Stimulated activated CD4-positive, alpha-beta T cell treated with anti-CD3 and anti-CD28 coated beads, Interleukin-15, amount 100 ng/mL, for 24 hours (primary cell): ENCODE measurements at regions not wholly inside any gene's neighbourhood (a gene's known extent, or its start where the extent isn't known, plus 50 kb on each side); places are given as distances from the start of the nearest gene placed in this dataset.
"Not testable (repeated sequence)": the region's sequence is repeated elsewhere in the genome, so short reads cannot be mapped to it uniquely, and the experiment has no call there.

Experiments
- DNase-seq: peaks from one replicate; pipeline ENCODE4 v3.0.0-alpha.2; 2020

GRCh38 chr18:27361477-27361876 lies 176.4 kb upstream of the CHST9 start:
- no peak for DNase-seq

GRCh38 chr18:27355308-27355707 lies 170.2 kb upstream of the CHST9 start:
- DNase-seq = no peak

- no peak for DNase-seq
Observed at GRCh38 chr18:27353273-27353672, 168.2 kb upstream of the CHST9 start.

DNA sequence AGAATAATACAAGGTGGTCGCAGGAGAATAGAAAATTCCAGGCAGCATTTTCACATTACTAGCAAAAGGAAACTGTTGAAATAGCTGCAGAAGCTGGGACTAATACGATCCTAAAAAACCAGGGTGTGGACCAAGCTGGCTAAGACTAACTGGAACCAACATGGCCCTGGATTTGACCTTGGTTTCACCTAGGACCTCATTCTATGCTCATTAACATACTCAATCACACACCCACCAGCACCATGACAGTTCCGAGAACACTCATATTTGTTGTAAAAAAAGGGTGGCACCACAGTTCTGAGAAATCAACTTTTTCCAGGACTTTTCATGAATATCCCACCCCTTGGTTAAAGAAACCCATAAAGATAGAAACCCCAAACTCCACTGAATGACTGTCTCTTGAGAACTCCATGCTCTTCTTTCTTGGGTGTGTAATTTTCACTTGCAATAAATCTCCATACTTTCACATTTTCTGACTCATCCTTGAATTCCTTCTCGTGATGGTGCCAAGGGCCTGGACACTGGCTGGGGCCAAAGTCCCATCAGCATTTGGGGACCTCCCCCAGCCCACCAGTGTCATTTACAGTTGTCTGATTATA lies 164.3 kb upstream of the CHST9 start:
- DNase-seq = no peak

GRCh38 chr18:27331606-27332005 lies 146.5 kb upstream of the CHST9 start:
- DNase-seq = no peak

DNA sequence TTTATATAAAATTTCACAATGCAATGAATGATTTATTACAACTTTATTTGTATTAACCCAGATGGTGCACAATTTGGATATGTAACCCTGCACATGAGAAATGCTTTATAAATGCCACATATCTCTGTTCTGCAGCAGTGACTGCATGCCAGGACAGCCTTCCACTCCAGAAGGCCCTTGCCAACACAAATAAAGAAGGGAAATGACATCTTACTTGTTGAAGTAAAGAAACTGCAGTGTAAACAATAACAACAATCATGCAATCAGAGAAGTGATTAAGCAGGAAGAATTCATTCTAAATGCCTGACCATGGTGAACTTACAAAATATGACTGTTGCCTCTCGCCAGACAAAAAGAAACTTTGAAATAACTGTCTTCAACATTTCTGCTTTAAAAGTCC lies 129.9 kb upstream of the CHST9 start:
- no peak for DNase-seq

- DNase-seq = no peak
Observed at GRCh38 chr18:27313678-27314077, 128.6 kb upstream of the CHST9 start.

DNA sequence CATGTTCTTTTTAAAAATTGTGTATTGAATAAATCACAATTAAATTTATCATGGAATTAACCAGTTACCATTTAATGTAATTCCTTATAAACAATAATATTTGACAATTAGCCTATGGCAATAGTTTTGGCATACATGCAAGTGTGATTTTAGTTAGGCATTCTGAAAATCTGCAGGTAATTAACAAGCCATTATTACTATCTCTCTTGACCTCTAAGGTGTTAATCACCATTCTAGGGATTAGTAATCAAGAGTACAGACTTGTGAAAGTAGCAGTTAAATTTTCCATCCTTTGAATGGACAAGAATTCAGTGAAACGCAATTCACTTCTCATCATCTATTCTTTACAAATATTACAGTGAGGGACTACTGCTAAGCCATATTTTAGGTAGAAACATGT lies 127.7 kb upstream of the CHST9 start:
- no peak for DNase-seq

- no peak for DNase-seq
Observed at GRCh38 chr18:27312153-27312552, 127.0 kb upstream of the CHST9 start.

DNA sequence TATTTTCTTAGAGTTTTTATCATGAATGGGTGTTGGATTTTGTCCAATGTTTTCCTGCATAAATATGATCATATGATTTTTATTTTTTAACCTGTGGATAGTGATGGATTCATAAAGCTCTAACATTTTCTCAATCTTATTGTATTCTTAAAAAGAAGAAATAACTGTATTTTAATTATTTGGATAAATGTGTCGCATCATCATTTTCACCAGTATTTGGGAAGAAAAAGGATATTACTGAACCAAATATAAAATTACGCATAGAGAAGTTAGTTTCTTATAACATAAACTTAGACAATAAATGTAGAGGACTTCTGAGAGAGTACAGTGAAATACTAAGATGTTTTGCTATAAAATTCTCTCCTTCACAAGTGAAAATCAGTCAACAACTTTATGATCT lies 126.0 kb upstream of the CHST9 start:
- no peak for DNase-seq

GRCh38 chr18:27301615-27302378 lies 116.7 kb upstream of the CHST9 start:
- no peak for DNase-seq

DNA sequence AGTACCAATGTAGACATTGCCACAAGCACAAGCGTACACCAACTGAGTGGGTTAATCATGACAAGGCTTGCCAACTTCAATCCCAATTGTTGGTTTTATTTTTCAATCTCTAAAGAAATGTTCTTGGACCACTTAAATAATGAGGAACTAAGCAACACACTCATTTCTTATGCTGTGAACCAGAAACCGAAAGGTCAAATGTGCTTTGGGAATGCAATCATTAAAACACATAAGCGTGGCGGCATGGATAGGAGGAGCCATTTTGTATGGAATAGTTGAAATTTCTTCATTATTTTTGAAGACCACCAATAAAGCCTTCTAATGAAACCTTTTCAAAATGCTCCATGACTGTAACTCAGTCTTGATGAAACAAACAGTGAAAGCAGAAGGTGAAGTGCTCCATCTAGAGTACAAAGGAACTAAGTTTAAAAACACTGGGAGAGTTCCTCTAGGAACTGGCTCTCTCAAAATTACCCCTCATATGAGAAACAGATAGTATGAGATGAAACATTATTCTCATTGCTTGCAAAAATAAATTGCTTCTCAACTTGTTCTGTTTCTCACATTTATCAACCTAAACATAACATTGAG lies 113.2 kb upstream of the CHST9 start:
- no peak for DNase-seq

- not testable (repeated sequence) for DNase-seq
Observed at GRCh38 chr18:27285973-27286562, 101.0 kb upstream of the CHST9 start.

DNA sequence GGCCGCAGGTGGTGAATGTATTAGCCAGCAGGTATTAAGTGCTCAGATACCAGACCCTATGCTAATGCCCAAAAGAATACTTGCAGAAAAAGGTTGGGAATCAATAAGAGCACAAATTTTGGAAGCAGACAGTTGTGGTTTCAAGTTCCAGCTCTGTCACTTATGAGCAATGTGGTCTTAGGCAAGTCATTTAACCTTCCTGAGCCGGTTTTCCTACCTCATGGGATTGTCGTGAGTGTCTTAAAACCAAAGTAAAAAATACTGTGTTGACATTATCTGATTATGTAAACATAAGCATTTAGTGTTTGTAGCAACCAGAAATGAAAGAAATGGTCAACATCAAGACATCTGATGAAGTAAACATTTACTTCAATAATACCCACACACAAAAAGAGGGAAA lies 93.0 kb upstream of the CHST9 start:
- no peak for DNase-seq

DNA sequence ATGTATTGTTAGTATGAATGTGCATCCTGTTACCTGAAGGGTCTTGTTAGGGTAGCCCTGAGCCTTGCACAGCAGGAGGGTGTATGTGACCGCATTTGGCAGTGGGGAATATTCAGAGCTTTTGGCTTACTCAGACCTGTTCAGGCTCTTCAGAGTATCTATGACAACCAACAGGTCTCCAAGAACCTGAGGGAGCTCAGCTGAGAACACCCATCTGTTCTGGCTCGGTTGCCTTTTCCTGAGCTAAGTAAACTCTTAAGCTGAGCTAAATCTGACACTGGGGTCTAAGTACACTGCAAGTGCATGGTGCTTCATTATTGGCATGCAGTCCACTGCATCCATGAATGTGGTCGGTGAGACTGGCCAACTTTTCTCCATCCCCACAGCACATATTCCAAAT lies 92.4 kb upstream of the CHST9 start:
- no peak for DNase-seq

DNA sequence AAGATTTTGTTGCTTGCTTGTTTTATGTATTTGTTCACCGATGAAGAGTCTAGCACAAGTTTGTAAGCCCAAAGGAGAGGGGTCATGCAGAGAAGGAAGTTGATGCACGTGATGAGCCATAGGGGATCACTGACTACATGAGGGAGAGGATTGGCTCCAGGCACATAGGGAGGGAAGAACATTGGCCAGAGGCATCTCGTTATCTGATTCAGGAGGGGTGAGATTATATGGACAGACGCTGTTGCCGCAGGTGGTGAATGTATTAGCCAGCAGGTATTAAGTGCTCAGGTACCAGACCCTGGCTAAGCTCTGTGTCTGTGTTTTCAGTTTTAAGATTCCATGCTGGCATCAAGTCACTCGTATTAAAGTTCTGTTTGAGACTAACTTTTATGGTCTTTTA lies 91.8 kb upstream of the CHST9 start:
- no peak for DNase-seq

- no peak for DNase-seq
Observed at GRCh38 chr18:27276479-27276878, 91.4 kb upstream of the CHST9 start.

DNA sequence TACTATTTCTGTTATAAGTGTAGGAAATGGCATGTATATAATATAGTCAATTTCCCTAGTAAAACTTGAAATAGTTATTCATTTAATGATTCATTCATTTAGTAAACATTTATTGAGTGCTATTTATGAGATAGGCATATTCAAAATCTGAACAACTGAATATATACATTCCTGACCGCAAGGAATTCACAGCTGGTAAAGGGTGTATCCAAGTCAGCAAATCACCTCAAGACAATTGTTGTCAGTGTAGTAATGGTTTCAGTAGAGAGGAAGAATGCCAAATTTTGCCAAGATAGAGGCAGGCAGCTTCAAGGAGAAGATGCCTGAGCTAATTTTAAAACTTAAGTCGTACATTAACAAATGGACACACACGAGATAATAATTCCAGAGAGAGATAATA lies 89.8 kb upstream of the CHST9 start:
- no peak for DNase-seq

GRCh38 chr18:27270508-27270907 lies 85.4 kb upstream of the CHST9 start:
- no peak for DNase-seq

DNA sequence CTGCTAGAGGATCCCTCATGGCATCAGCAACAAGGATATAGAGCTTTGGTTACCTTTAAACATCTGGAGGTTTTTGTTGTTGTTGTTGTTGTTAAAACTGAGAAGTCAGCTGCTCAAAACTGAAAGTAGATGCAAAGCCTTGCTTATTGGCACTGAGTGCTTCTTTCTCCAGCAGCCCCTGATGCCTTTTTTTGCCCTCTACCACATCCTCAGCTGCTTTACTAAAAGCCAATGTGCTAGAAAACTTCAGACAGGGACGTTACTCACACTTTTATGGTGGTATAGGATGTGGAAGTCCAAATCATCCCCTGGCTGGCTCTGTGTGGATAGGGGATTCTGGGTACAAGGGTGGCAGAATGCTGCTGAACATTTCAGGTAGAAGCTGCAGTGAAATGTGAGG lies 78.3 kb upstream of the CHST9 start:
- DNase-seq = no peak

- DNase-seq = no peak
Observed at GRCh38 chr18:27261769-27262549, 76.9 kb upstream of the CHST9 start.

GRCh38 chr18:27253571-27253970 lies 68.5 kb upstream of the CHST9 start:
- DNase-seq = no peak

DNA sequence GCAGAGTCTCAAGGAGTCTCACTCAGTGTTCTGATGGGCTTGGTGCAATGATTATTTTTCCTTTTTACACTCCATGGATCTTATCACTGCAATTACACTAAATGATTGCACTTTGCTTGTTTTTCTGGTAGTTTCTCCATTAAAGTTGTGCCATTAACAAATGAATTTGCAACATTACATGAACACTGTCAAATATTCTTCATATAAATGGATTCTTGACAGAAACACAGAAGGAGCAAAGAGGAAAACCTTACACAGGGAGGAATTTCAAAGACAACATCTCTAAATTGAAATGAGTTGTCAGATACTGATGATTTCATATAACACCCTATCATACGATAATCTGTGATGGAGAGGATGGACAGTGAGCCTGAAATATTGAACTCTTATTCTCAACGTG lies 65.4 kb upstream of the CHST9 start:
- no peak for DNase-seq
